T1000 (cell line): ENCODE measurements at regions not wholly inside any gene's neighbourhood (a gene's known extent, or its start where the extent isn't known, plus 50 kb on each side); places are given as distances from the start of the nearest gene placed in this dataset.

ENCODE experiments used
- DNase-seq: peaks from one replicate; lab custom pipeline; 2025; ENCODE audit warnings: mixed read lengths; lab: John Stamatoyannopoulos, UW

DNA sequence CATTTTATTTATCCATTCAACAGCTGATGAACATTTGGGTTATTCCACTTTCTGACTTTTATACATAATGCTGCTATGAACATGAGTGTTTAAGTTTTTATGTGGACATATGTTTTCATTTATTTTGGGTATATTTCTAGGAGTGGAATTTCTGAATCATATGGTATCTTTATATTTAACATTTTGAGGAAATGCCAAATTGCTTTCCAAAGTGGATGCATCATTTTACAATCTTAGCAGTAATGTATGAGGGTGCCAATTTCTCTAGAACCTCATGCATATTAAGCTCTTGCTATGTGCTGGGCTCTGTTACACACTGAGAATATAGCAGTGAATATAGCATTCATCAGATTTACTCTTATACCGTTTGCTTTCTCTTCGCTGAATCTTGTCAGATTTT, 983.7 kb downstream of the STIM2 start:
- DNase-seq = no peak

DNA sequence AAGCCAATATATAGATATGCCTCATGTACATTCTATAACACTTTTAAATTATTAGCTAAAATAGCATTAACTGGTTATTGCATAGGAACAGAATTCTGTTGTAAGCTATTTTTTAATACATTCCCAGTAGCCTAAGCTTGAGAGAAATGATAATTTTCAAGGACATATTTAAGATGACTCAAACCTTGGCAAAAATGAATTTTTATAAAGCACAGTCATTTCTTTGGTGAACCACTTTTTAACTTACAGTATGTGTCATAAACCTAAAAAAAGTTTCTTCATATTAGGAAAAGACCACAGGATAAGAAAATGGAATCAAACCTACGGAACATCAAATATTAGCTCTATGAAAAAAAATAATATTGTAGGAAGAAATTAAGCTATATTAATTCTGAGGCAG, 986.3 kb downstream of the STIM2 start:
- no peak for DNase-seq

DNA sequence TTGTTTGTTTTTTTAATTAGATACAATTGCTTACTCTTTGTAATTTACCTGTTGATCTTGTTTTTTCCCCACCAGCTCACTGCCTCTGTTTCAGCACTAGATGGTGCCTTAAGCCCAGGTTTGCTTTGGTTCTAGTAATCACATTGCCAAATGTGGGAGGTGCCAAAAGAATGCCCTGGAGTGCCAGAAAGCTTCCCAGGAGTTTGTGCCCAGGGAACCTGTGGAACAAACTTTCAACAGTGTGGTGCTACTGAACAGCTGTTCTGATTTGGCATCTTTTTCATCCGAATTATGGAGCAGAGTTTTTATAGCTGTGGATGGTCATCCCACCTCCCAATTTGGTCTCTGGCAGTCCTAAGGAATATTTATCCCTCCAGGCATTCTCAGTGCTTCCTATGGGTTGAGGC, 1000.7 kb downstream of the STIM2 start:
- DNase-seq = peak; percentile 70

DNA sequence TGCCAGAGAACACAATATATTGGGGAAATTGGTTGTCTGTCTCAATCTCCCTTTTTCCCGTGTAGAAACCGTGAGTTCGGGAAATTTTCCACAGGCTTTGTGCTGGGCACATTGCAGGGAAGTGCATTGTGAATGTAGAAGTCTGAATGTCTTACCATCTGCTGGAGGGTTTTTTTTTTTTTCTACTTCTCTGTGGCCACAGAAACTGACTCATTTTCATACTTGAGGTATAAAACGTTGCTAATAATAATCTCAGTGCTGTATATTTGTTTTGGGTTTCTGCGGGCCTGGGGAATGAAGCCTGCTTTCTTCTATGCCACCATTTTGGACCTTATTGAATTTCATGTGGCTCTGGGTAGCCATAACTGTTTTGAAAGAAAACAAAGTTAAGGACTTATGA, 1001.2 kb downstream of the STIM2 start:
- peak; percentile 53 for DNase-seq

DNA sequence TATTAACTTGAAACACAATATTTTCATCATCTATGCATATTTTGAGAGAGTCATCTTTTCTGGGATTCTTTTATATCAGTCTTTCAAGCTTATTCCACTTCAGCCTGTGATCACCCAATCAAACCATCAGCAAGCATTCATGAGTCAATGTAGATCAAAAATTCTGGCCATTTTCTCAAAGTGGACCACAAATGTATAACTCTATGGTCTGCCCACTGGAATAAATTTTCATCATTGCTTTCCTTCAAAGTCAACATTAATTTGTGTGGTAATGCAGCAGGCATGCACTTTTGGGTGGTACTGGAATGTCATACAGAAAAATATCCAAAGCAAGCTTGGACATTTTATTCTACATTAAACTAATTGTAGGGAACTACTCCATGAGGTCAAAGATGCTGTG, 1013.0 kb downstream of the STIM2 start:
- no peak for DNase-seq

DNA sequence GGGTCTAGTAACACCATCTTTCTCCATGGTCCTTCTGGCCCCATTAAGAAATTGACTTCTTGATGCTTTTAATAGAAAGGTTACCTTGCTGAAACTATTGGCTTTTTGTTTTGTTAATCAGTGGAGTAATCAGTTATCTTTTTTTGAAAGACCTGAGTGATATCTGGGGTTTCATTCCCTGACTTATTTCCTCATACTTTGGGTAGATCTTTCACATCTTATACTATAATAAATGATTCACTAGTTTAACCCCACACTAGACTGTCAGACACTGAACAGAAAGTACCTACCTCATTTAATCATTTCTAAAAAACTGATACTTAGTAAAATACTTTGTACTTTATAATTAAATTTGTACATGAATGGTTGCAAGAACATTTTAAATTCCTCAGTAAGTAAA, 1021.1 kb downstream of the STIM2 start:
- no peak for DNase-seq

DNA sequence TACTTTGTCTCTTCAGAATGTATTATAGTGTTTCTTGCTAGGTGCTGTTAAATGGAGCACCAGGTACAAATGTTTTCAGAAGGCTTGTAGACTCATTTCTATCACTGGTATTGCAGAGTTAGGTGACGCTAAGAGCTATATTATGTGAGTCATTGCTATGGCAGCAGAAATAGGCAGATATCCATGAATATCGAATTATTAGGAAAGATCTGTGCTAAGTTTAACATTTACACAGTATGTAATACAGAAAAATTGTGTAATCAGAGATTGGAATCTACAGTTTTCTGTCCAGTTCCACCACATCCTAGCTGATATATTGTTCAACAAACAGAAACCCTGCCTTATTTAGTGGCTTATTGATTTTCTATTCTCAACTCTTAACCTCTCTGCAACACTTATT, 1025.5 kb downstream of the STIM2 start:
- DNase-seq = no peak

DNA sequence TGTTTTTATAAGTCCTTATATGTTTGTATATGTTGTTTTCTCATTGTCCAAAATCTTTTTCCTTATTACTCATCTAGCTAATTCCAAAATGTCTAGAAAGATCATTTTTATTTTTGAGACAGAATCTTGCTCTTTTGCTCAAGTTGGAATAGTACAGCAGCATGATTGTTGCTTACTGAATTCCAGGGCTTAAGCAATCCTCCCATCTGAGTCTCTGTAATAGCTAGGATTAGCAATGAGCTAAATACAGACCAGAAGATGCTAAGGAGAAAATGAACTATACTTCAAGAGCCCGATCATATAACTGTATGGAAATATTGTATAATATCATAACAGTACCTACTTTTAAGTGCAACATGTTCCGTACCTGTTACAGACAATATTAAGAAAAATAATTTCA, 1027.0 kb downstream of the STIM2 start:
- DNase-seq = no peak

DNA sequence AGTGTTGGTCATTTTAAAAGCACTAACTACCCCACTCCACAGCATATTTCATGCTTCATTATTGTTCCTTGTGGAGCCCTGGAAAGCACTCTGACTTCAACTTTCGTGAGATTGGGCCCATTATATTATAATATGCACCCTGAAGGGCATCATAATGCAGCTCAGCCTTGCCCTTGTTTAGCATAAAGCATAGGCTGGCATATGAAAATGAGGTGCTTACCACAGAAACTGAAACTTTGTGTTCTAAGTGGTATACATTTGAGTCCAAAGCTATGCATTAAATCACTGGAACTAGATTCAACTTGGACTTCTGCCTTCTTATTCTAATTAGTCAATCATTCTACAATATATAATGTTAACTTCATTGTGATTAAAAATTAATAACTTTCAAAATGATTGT, 1027.9 kb downstream of the STIM2 start:
- no peak for DNase-seq

DNA sequence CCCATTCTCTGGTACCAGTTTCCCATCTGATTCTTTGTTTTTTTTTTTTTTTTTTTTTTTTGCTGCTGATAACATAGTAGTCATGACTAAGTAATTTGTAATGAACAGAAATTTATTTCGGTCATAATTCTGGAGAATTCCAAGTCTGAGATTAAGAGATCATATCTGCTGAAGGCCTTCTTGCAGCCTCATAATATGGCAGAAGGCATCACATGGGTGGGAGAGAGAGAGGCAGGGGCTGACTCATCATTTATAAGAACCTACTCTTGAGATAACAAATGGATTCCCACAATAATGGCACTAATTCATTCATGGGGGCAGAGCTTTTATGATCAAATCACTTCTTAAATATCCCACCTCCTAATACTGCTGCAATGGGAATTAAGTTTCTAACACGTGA, 1034.3 kb downstream of the STIM2 start:
- DNase-seq = no peak

DNA sequence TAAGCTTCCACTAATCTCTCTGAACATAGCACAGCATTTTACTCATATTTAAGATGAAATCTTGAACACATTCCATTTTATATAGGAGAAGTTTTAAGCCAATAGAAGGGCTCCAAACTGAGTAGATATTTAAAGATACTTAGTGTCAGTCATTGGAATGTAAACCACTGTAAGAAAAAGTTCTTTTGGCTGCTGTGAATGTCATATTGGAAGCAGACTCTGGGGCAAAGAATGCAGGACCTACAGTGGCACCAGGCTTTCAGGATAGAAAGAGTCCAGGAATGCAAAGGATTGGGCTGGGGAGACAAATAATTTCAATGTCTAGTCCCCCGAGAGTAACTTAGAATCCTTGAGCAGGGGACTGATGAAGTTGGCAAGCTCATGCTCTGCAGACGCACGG, 1047.7 kb downstream of the STIM2 start:
- no peak for DNase-seq

DNA sequence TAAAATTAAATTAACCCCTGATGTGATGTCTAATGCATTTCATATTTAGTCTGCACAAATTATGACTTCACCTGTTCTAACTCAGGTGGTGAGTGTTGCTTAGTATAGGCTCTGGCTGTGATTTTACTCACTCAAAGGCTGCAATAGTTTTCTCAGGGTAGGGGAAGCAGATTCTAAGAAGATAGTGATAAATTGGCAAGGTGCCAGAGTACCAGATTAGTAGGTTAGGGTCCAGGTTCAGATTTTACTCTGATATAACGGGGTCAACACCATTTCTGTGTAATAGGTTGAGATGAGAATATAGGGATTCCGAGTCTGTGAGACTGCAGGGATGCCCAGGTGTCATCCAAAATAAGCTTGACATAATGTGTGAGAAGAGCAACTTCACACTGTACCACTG, 1049.6 kb downstream of the STIM2 start:
- no peak for DNase-seq

DNA sequence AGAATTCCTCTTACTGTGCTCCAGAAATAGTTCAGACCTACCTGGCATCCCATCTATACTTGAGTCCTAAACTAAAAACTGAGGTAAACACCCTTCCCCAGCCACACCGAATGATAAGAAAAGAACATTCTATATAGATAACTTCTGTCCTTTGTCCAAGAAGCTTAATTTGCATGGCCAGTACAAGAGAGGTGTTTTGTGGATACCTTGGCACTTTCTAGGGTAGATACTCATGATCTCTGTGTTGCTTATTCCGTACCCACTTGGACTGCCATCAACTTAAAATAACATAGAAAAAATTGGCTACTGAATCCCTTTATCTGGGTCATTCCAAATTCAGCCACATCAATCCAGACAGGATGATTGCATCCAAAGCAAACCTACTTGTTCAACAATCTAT, 1050.4 kb downstream of the STIM2 start:
- no peak for DNase-seq

DNA sequence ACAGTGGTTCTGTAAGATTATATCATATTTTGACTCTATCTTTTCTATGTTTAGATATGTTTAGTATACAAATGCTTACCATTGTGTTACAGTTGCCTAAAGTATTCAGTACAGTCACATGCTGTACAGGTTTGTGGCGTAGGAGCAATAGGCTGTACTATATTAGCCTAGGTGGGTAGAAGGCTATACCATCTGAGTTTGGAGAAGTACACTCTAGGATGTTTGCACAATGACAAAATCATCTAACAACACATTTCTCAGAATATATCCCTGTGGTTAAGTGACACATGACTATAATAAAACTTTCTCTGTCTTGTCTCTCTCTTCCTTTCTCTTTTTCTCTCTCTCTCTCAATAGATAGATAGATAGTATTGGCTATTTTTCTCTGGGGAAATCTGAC, 1053.1 kb downstream of the STIM2 start:
- DNase-seq = no peak

DNA sequence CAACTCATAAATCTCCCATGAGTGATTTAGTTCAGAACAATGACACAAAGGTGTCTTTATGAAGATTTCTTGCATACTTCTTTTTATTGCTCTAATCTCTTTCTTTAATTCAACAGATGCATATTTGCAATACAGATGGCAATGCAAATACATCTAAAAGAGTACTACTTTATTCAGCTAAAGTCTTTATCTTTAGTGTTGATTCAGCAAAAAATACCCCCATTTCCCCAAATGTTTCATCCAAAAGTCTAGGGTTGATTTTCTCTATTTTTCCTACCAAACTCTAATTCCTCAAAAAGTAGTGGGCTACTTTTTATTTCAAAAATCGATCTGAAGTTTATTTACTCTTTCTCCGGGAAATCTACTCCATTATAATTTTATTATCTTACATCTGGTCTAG, 1055.2 kb downstream of the STIM2 start:
- no peak for DNase-seq

DNA sequence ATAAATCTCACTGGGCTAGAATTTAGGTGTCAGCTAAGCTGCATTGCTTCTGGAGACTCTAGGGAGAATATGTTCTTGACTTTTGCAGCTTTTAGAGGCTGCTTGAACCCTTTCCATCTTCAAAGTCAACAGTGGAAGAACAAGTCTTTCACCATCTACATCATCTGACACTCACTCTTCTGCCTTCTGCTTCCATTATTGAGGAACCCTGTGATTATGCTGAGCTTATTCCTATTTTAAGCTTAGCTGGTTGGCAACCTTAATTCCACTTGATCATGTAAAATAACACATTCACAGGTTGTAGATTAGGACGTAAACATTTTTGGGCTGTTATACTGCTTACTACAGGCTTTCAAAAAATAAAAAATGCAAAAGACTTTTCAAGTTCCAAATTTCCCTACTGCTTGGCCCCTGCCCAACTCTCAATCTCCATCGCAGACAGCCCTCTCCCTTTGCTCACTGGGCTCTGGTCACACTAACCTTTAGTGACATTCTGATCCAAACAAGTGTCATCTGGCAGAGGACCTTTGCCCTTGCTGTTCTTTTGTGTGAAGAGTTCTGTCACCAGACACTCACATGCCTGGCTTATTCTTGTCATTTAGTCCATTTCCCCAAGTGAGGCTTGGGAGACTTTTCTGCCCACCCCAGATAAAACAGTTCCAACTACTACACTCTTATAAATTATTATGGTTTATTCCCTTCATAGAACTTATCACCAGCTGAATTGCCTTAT, 1056.0 kb downstream of the STIM2 start:
- no peak for DNase-seq

DNA sequence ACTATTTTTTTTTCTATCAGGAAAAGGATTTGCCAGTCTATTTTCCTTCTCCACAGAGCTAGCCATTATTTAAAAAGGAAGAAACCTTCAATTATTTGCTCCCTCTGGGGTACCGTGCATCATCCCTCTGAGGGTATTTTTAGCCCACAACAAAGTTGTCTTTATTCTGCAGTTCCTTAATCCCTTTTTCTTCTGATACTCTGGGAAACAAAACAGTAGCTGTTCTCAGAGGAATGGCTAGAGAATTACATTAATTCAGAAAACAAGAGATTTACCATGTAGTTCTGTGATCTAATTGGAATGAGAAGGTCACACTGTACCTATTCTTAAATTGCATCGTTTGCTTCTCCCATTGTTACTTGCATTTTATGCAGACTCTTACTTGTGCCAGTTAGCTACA, 1056.7 kb downstream of the STIM2 start:
- DNase-seq = no peak

DNA sequence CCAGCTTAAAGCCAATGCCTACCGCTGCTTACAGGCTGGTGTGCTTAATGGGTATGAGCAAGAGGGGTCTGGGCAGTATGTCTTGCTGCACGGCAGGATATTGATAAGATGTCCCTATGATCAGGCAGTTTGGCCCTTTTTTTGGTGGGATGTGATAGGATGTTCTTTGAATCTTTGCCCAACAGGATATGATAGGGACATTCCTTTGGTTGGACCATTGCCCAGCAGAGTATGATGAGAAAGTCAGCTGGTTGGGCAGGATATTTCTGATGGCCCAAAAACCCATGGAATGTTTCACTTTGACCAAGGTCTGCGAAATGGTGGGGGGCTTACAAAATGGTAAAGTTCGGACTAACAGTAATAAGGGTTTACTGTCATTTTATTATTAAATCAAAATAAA, 1060.6 kb downstream of the STIM2 start:
- DNase-seq = no peak

DNA sequence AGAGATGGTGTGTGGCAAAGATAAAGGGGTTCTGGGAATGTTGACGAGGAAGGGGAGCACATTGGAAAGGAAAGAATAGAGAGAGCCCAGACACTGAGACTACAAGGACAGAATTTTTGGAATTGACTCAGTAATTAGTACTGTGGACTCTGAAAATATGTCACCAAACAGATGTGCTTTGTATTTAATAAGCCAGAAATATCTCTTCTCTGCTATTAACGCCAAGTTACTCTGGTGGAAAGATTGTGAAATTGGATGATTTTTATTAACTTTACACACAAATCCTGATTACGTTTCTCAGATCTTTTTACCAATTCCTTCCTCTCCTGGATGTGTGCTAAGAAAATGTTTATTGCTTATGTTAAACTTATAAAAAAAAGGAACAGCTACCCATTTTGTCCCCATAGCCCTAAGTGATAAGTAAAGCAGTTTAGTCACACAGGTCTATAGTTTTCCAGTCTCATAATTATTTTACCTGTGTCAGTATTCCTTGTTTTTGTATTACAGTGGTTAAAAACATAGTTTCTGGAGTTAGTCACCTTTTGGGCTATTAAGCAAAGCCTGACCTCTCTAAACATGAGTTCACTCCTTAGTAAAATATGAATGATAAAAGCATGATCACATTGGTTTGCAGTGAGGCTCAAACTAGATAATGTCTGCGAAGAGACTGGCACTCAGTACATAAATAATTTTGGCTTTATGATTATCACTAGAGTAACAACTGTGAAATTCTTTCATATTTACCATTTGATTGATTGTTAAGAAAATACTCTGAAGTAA, 1068.3 kb downstream of the STIM2 start:
- no peak for DNase-seq

DNA sequence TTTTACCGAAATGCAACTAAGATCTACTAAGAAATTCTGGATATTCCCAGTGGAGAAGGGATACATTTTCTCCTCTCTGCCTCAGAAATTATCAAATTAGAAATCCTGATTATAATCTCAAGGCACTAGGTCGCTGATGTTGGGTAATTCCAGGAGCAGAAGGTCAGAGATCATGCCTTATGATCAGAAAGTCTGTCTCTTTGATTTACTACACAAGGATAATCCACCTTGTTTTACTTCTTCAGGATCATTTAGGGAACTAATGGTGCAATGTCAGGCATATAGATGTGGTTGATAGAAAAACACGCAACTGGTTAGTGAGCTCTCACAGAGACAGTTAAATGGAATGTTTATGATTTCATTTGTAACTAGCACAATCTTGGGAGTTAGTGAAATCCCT, 1069.7 kb downstream of the STIM2 start:
- DNase-seq = no peak

DNA sequence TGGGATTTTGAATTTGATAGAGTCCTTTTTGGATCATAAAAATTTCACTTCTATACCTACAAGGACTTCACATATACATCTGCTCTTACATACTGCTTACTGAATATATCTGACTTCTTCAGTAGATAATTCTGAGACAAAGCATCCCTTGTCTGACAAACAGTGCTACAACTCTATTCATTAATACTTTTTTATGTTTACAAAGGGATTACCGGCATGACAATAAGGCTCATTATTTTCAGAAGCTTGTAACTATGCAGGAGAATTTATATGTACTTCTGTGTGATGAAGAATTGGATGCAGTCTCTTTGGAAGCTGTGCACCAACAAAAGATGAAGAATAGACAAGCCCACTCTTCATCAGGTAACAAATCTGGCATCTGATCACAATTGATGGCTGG, 1070.3 kb downstream of the STIM2 start:
- no peak for DNase-seq

DNA sequence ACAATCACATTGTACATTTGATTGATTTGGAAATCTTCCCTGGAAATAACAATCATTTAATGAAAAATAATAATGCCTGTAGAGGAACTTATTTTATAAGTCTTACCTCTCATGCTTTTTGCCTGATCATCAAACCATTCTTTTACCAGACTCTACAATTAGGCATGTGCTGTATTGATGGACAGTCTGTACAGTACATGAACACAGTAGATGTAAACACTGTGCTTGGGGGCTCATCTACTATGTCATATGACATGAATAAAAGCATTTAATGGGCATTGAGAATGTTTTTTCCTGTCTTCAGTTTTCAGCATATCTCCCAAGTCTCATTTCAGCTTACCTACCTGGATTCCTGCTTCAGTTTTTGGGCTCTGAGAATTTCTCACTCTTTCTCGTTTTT, 1070.9 kb downstream of the STIM2 start:
- no peak for DNase-seq

DNA sequence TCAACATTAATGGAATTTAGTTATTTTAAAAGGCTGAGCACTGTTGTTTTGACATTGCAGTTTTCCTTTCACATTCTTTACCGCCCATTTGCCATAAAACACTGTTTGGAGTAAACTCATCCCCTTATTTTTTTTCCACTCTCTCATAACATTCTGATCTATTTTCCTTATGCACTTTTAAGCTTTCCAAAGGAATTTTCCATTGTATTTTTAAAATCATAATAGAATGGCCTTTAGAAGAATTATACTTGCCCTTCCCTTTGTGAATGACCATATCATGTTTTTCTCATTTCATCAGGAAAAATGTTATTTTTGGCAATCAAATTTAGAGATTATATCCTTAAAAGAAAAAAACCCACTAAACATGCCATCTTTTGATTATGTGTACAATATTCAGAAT, 1074.2 kb downstream of the STIM2 start:
- DNase-seq = no peak

DNA sequence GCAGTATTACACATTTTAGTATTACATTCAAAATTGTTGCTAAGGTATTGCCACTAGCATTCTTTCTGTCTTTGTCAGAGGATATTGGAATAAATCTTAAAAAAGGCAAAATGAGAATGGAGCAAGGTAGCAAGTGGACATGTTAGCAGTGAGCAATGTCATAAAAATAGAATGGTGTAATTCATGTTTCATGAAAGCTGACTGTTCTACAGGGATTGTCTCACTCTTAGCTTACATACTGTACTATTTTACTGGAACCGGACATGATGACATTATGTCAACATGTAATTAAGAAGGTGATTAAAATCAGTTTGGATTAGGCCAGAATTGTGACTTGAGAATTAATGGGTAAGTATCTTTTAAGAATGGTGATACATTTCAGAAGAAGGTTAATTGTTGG, 1086.2 kb downstream of the STIM2 start:
- DNase-seq = no peak
